Fibroblast of pulmonary artery (primary cell): ENCODE measurements at regions not wholly inside any gene's neighbourhood (a gene's known extent, or its start where the extent isn't known, plus 50 kb on each side); places are given as distances from the start of the nearest gene placed in this dataset.

ENCODE experiments used
- DNase-seq: peaks from one replicate; pipeline ENCODE4 v3.0.0-alpha.2; 2010; ENCODE audit warnings: low read depth
- H3K4me3 ChIP-seq: replicated peaks from 2 replicates; pipeline ENCODE4 v1.5.1; 2011; ENCODE audit warnings: low read depth, mild to moderate bottlenecking, control low read depth, low read length, moderate library complexity
- TF ChIP-seq, protein P1 (sequence below): IDR thresholded peaks from 2 replicates; pipeline ENCODE4 v1.5.1; 2011; ENCODE audit warnings: mild to moderate bottlenecking, control low read depth, low read length, inconsistent platforms; ENCODE audit errors: missing control alignments

DNA sequence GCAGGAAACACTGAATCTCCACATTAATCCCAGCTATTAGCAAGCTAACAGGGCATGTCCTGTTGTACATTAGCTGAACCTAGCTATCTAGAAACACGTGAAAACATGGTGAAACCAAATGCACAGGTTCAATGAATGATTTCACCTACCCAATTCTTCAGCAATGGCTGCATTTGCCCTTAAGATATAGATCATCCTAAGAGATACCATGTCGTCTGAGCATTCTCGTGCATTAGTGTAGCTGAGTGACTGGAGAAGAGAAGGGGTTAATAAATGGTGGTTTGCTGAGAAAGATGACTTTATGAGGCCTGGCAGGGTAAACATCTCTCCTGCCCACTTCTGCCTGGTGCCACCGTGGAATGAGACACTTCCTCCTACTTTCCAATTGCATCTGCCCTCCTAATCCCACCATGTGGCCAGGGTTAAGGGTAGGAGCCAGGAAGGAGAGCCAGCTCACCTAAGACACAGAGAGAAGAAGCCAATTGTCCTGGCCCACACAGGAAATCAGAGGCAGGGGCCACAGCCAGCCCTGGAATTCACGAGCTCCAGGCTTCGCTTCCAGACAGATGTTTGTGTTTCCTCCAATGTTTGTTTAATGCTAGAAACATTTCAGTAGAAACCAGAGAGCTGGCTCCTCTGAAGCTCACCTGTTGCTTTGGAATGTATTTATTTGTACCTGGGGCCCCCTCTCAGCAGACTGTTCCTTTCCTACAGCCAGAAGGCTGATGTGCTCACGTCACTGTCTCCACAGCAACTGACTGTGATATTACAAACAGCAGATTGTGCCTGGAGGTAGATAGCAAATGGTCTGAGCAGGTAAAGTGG, 126.0 kb upstream of the PARP11 start:
- DNase-seq: no peak
- no peak overlapping the region for H3K4me3 ChIP-seq
- TF ChIP-seq, protein P1, sequence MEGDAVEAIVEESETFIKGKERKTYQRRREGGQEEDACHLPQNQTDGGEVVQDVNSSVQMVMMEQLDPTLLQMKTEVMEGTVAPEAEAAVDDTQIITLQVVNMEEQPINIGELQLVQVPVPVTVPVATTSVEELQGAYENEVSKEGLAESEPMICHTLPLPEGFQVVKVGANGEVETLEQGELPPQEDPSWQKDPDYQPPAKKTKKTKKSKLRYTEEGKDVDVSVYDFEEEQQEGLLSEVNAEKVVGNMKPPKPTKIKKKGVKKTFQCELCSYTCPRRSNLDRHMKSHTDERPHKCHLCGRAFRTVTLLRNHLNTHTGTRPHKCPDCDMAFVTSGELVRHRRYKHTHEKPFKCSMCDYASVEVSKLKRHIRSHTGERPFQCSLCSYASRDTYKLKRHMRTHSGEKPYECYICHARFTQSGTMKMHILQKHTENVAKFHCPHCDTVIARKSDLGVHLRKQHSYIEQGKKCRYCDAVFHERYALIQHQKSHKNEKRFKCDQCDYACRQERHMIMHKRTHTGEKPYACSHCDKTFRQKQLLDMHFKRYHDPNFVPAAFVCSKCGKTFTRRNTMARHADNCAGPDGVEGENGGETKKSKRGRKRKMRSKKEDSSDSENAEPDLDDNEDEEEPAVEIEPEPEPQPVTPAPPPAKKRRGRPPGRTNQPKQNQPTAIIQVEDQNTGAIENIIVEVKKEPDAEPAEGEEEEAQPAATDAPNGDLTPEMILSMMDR: no peak

DNA sequence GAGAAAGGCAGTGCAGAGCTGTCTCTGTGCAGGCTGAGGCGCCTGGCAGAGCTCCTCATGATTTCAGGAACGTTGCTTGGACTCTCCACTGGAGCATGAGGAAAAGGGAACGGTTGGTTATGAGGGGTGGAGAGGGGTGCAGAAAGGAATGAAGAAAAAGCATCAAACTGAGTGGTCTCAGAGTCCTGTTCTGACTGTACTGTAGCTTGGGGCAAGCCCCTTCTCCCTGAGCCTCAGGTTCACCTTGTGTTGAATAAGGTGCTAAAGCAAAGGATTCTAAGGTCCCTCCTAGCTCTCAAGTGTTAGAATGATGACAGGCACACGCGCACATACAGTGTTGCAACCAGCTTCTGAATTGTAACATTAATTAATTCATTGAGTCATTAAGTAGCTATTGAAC, 125.2 kb upstream of the PARP11 start:
- TF ChIP-seq, protein P1: no peak
- H3K4me3 ChIP-seq: no peak overlapping the region
- no peak for DNase-seq

DNA sequence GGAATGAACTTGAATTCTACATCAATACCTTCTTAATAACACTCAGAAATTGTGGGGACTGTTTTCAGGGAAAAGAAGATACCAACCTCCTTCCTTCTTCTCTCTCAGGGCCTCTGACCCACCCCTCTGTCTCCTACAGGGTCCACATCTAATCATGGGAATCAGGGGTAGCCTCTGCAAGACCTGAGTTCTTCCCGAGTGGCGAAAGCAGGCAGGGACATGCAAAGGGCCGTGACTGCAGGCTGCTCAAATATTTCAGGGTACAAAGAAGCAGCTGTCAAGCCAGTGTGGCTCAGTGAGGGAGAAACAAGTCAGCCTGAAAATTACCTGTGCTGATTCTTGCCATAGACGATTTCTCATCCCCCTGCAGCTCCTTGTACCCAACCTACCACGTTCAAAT, 123.1 kb upstream of the PARP11 start:
- DNase-seq: no peak
- H3K4me3 ChIP-seq: no peak overlapping the region
- TF ChIP-seq, protein P1: no peak

DNA sequence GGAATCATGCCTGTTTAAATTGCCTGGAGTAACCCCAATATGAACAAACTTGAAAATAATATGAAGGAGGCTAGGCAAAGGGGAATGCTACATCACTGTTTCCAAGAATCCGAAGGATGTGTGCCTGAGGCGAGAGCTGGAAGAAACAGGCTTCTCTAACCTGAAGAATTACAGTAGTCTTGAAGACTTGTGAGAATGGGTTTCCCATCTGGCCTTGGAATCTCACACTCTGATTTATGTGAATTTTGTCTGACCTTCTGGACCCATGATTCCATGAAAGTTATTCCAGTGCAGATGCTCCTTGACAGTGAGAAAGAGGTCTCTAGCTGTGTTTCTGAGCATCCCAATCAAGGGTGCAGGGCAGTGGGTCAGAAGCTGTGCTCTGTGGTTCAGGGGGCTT, 122.1 kb upstream of the PARP11 start:
- DNase-seq: no peak
- H3K4me3 ChIP-seq: no peak overlapping the region
- TF ChIP-seq, protein P1: no peak

DNA sequence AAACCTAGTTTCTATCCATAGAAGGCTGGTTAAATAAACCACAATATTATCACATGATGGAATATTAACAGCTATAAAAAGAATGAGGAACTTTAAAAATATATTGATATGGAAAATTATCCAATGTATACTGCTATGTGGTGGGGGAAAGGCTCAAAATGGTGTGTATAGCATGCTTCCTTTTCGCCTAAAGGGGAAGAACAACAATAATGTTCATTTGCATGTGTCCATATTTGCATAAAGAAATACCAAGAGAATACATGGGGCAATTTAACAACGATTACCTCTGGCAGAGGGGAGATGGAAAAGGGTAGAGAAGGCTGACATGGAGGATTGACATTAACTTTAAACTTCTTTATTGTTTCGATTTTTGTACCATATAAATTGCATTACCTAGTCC, 121.3 kb upstream of the PARP11 start:
- no peak overlapping the region for H3K4me3 ChIP-seq
- TF ChIP-seq, protein P1: no peak
- no peak for DNase-seq

DNA sequence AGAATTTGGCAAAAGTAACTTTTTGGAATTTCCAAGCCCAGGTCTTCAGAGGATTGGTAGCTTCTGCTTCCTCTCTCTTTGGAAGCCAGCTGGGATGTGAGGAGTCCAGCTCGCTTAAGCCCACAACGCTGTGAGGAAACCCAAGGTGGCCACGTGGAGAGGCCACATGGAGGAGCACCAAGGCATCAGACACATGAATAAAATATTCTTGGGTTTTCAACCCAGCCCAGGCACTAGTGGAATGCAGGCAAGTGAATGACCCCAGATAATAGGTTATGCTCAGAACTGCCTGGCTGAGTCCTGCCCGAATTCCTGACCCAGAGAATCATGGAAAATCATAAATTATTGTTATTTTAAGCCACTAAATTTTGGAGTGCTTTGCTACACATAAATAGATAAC, 119.7 kb upstream of the PARP11 start:
- TF ChIP-seq, protein P1: no peak
- no peak for DNase-seq
- no peak overlapping the region for H3K4me3 ChIP-seq
